ENCODE measurements at regions not wholly inside any gene's neighbourhood (a gene's known extent, or its start where the extent isn't known, plus 50 kb on each side); places are given as distances from the start of the nearest gene placed in this dataset.

DNA sequence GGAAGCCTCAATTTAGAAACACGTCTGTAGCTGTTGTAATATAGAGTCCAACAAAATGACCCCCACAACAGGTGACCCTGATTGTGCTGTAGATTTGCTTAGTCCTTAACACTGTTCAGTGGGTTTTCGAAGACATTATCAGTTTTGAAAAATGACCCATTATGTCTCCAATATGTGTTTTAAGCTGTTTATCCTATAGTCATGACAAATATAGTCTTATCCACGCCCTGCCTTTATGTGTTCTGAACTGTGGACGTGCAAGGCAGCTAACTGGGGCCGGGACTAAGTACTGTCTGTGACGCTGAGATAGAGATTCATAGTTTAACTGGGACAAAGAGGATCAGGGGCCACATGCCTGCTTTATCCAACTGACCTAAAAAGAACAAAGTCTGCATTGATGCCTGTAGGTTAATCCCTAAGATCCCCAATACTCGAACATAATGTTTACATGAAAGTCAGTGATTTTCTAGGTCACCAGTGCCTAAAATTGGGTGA is 192.4 kb downstream of the CD83 start:
- Mint-ChIP-seq H3K4me3 (no peak overlapping the region), H3K4me1 (peaks cover 43% of the 10 kb centered on the region), H3K27ac (no peak overlapping the region), H3K27me3 (ENCODE audit: low read depth) (no peaks in the 10 kb centered on the region; the same call in 1 of the 2 replicates), H3K36me3 (peaks cover 9% of the 10 kb centered on the region), H3K9me3 (peaks cover 11% of the 10 kb centered on the region)
- TF ChIP-seq ZNF219 (CRISPR knock-in tag; IDR thresholded peaks at IDR 0.05; ENCODE audit: borderline replicate concordance) (no peak), ATF1 (CRISPR knock-in tag; IDR thresholded peaks at IDR 0.05) (no peak), ELF4 (CRISPR knock-in tag; IDR thresholded peaks at IDR 0.05; ENCODE audit: low read depth) (no peak), TCF7 (CRISPR knock-in tag; IDR thresholded peaks at IDR 0.05; ENCODE audit: low read depth) (no peak), NR3C1 (CRISPR knock-in tag; conservative IDR thresholded peaks at IDR 0.05; ENCODE audit: low read depth) (no peak), SOX15 (CRISPR knock-in tag; IDR thresholded peaks at IDR 0.05) (no peak), TEAD1 (CRISPR knock-in tag; IDR thresholded peaks at IDR 0.05) (no peak), ZNF263 (CRISPR knock-in tag; IDR thresholded peaks at IDR 0.05; ENCODE audit: low read depth) (no peak), MYBL2 (CRISPR knock-in tag; IDR thresholded peaks at IDR 0.05) (no peak), NFYB (CRISPR knock-in tag; conservative IDR thresholded peaks at IDR 0.05; ENCODE audit: low read depth) (no peak), FOXK1 (CRISPR knock-in tag; IDR thresholded peaks at IDR 0.05) (no peak), RELA (CRISPR knock-in tag; IDR thresholded peaks at IDR 0.05; ENCODE audit: borderline replicate concordance) (no peak), ZBTB21 (CRISPR knock-in tag; IDR thresholded peaks at IDR 0.05; ENCODE audit: borderline replicate concordance) (no peak)
- TF ChIP-seq, protein P1, sequence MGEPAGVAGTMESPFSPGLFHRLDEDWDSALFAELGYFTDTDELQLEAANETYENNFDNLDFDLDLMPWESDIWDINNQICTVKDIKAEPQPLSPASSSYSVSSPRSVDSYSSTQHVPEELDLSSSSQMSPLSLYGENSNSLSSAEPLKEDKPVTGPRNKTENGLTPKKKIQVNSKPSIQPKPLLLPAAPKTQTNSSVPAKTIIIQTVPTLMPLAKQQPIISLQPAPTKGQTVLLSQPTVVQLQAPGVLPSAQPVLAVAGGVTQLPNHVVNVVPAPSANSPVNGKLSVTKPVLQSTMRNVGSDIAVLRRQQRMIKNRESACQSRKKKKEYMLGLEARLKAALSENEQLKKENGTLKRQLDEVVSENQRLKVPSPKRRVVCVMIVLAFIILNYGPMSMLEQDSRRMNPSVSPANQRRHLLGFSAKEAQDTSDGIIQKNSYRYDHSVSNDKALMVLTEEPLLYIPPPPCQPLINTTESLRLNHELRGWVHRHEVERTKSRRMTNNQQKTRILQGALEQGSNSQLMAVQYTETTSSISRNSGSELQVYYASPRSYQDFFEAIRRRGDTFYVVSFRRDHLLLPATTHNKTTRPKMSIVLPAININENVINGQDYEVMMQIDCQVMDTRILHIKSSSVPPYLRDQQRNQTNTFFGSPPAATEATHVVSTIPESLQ (CRISPR knock-in tag; IDR thresholded peaks at IDR 0.05): no peak
- TF ChIP-seq, protein P2, sequence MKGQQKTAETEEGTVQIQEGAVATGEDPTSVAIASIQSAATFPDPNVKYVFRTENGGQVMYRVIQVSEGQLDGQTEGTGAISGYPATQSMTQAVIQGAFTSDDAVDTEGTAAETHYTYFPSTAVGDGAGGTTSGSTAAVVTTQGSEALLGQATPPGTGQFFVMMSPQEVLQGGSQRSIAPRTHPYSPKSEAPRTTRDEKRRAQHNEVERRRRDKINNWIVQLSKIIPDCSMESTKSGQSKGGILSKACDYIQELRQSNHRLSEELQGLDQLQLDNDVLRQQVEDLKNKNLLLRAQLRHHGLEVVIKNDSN (CRISPR knock-in tag; IDR thresholded peaks at IDR 0.05): no peak
- TF ChIP-seq, protein P3, sequence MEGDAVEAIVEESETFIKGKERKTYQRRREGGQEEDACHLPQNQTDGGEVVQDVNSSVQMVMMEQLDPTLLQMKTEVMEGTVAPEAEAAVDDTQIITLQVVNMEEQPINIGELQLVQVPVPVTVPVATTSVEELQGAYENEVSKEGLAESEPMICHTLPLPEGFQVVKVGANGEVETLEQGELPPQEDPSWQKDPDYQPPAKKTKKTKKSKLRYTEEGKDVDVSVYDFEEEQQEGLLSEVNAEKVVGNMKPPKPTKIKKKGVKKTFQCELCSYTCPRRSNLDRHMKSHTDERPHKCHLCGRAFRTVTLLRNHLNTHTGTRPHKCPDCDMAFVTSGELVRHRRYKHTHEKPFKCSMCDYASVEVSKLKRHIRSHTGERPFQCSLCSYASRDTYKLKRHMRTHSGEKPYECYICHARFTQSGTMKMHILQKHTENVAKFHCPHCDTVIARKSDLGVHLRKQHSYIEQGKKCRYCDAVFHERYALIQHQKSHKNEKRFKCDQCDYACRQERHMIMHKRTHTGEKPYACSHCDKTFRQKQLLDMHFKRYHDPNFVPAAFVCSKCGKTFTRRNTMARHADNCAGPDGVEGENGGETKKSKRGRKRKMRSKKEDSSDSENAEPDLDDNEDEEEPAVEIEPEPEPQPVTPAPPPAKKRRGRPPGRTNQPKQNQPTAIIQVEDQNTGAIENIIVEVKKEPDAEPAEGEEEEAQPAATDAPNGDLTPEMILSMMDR (IDR thresholded peaks at IDR 0.05): no peak
- TF ChIP-seq, protein P4, sequence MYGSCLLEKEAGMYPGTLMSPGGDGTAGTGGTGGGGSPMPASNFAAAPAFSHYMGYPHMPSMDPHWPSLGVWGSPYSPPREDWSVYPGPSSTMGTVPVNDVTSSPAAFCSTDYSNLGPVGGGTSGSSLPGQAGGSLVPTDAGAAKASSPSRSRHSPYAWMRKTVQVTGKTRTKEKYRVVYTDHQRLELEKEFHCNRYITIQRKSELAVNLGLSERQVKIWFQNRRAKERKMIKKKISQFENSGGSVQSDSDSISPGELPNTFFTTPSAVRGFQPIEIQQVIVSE (CRISPR knock-in tag; IDR thresholded peaks at IDR 0.05; ENCODE audit: borderline replicate concordance): no peak
- TF ChIP-seq, protein P5, sequence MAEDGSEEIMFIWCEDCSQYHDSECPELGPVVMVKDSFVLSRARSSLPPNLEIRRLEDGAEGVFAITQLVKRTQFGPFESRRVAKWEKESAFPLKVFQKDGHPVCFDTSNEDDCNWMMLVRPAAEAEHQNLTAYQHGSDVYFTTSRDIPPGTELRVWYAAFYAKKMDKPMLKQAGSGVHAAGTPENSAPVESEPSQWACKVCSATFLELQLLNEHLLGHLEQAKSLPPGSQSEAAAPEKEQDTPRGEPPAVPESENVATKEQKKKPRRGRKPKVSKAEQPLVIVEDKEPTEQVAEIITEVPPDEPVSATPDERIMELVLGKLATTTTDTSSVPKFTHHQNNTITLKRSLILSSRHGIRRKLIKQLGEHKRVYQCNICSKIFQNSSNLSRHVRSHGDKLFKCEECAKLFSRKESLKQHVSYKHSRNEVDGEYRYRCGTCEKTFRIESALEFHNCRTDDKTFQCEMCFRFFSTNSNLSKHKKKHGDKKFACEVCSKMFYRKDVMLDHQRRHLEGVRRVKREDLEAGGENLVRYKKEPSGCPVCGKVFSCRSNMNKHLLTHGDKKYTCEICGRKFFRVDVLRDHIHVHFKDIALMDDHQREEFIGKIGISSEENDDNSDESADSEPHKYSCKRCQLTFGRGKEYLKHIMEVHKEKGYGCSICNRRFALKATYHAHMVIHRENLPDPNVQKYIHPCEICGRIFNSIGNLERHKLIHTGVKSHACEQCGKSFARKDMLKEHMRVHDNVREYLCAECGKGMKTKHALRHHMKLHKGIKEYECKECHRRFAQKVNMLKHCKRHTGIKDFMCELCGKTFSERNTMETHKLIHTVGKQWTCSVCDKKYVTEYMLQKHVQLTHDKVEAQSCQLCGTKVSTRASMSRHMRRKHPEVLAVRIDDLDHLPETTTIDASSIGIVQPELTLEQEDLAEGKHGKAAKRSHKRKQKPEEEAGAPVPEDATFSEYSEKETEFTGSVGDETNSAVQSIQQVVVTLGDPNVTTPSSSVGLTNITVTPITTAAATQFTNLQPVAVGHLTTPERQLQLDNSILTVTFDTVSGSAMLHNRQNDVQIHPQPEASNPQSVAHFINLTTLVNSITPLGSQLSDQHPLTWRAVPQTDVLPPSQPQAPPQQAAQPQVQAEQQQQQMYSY (CRISPR knock-in tag; IDR thresholded peaks at IDR 0.05): no peak
- TF ChIP-seq, protein P6, sequence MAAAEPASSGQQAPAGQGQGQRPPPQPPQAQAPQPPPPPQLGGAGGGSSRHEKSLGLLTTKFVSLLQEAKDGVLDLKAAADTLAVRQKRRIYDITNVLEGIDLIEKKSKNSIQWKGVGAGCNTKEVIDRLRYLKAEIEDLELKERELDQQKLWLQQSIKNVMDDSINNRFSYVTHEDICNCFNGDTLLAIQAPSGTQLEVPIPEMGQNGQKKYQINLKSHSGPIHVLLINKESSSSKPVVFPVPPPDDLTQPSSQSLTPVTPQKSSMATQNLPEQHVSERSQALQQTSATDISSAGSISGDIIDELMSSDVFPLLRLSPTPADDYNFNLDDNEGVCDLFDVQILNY (CRISPR knock-in tag; IDR thresholded peaks at IDR 0.05): no peak
- TF ChIP-seq, protein P7, sequence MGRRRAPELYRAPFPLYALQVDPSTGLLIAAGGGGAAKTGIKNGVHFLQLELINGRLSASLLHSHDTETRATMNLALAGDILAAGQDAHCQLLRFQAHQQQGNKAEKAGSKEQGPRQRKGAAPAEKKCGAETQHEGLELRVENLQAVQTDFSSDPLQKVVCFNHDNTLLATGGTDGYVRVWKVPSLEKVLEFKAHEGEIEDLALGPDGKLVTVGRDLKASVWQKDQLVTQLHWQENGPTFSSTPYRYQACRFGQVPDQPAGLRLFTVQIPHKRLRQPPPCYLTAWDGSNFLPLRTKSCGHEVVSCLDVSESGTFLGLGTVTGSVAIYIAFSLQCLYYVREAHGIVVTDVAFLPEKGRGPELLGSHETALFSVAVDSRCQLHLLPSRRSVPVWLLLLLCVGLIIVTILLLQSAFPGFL (CRISPR knock-in tag; IDR thresholded peaks at IDR 0.05; ENCODE audit: borderline replicate concordance): no peak
- POLR2A ChIA-PET: no interaction called here
- CTCF ChIA-PET: no interaction called here
- ATAC-seq (no peak), DNase-seq (ENCODE audit: low spot score) (no peak)
